ENCODE measurements at regions not wholly inside any gene's neighbourhood (a gene's known extent, or its start where the extent isn't known, plus 50 kb on each side); places are given as distances from the start of the nearest gene placed in this dataset.

DNA sequence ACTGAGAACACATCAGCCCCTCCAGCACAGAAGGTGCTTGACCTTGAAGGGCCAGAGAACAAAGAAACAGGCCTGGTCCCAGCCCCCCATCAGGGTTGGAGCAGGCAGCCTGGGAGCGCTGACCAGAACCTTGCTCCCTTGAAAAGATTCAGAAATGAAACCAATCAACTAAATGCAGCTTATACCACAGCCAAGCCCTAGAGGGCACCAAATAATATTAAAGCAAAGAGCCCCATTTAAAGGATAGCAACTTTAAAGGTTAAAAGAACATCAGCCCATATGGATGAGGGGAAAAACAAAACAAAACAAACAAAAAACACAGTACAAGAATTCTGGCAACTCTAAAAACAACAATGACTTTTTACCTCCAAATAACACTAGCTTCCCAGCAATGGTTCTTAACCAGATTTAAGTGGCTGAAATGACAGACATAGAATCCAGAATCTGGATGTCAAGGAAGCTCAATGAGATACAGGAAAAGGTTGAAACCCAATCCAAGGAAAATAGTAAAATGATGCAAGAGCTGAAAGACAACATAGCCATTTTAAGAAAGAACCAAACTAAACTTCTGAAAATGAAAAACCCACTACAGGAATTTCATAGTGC, 471.9 kb downstream of the MTRR start:
- H2AFZ ChIP-seq (ENCODE audit: low read depth, low read length): no peak overlapping the region
- H3K4me3 ChIP-seq (ENCODE audit: low read length): no peak overlapping the region
- H3K9me3 ChIP-seq (ENCODE audit: low read length): peaks cover 4% of the 10 kb centered on the region
- H3K4me2 ChIP-seq (ENCODE audit: low read length): no peak overlapping the region
- no peaks in the 10 kb centered on the region for H3K9me2 ChIP-seq (ENCODE audit: insufficient read depth, low read length)
- H3K9ac ChIP-seq (ENCODE audit: low read length): no peak overlapping the region
- H3K36me3 ChIP-seq (ENCODE audit: insufficient read depth, low read length): no peaks in the 10 kb centered on the region
- no peaks in the 10 kb centered on the region for H3F3A ChIP-seq (ENCODE audit: insufficient read depth, low read length, poor library complexity, severe bottlenecking)
- H3K79me2 ChIP-seq (replicated peaks; ENCODE audit: insufficient read depth, low read length): no peaks in the 10 kb centered on the region
- no peaks in the 10 kb centered on the region for H4K20me1 ChIP-seq (ENCODE audit: insufficient read depth)
- H3K27me3 ChIP-seq (ENCODE audit: insufficient read depth, low read depth, low read length): no peaks in the 10 kb centered on the region
- H3K27ac ChIP-seq (ENCODE audit: low read length): no peak overlapping the region
- TF ChIP-seq, protein P1, sequence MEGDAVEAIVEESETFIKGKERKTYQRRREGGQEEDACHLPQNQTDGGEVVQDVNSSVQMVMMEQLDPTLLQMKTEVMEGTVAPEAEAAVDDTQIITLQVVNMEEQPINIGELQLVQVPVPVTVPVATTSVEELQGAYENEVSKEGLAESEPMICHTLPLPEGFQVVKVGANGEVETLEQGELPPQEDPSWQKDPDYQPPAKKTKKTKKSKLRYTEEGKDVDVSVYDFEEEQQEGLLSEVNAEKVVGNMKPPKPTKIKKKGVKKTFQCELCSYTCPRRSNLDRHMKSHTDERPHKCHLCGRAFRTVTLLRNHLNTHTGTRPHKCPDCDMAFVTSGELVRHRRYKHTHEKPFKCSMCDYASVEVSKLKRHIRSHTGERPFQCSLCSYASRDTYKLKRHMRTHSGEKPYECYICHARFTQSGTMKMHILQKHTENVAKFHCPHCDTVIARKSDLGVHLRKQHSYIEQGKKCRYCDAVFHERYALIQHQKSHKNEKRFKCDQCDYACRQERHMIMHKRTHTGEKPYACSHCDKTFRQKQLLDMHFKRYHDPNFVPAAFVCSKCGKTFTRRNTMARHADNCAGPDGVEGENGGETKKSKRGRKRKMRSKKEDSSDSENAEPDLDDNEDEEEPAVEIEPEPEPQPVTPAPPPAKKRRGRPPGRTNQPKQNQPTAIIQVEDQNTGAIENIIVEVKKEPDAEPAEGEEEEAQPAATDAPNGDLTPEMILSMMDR (IDR thresholded peaks at IDR 0.05; ENCODE audit: poor library complexity, severe bottlenecking): peak; percentile 25
- TF ChIP-seq, protein P2, sequence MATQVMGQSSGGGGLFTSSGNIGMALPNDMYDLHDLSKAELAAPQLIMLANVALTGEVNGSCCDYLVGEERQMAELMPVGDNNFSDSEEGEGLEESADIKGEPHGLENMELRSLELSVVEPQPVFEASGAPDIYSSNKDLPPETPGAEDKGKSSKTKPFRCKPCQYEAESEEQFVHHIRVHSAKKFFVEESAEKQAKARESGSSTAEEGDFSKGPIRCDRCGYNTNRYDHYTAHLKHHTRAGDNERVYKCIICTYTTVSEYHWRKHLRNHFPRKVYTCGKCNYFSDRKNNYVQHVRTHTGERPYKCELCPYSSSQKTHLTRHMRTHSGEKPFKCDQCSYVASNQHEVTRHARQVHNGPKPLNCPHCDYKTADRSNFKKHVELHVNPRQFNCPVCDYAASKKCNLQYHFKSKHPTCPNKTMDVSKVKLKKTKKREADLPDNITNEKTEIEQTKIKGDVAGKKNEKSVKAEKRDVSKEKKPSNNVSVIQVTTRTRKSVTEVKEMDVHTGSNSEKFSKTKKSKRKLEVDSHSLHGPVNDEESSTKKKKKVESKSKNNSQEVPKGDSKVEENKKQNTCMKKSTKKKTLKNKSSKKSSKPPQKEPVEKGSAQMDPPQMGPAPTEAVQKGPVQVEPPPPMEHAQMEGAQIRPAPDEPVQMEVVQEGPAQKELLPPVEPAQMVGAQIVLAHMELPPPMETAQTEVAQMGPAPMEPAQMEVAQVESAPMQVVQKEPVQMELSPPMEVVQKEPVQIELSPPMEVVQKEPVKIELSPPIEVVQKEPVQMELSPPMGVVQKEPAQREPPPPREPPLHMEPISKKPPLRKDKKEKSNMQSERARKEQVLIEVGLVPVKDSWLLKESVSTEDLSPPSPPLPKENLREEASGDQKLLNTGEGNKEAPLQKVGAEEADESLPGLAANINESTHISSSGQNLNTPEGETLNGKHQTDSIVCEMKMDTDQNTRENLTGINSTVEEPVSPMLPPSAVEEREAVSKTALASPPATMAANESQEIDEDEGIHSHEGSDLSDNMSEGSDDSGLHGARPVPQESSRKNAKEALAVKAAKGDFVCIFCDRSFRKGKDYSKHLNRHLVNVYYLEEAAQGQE (IDR thresholded peaks at IDR 0.05; ENCODE audit: borderline replicate concordance): no peak
- TF ChIP-seq SMC3 (conservative IDR thresholded peaks at IDR 0.05; ENCODE audit: poor library complexity): peak; percentile 24

DNA sequence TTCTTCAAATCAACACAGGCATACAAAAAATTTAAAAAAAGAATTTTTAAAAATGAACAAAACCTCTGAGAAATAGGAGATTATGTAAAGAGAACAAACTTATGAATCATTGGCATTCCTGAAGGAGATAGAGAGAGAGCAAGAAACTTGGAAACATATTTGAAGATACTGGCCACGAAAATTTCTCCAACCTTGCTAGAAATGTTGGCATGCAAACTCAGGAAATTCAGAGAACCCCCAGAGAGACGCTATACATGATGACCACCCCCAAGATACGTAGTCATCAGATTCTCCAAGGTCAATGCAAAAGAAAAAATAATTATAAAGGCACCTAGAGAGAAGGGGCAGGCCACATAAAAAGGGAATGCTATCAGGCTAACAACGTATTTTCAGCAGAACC, 472.5 kb downstream of the MTRR start:
- H3F3A ChIP-seq (ENCODE audit: insufficient read depth, low read length, poor library complexity, severe bottlenecking): no peaks in the 10 kb centered on the region
- H4K20me1 ChIP-seq (ENCODE audit: insufficient read depth): no peaks in the 10 kb centered on the region
- TF ChIP-seq, protein P2 (IDR thresholded peaks at IDR 0.05; ENCODE audit: borderline replicate concordance): no peak
- no peak for TF ChIP-seq EP300 (conservative IDR thresholded peaks at IDR 0.05; ENCODE audit: poor library complexity, severe bottlenecking)
- no peak for TF ChIP-seq MXI1 (conservative IDR thresholded peaks at IDR 0.05; ENCODE audit: poor library complexity, severe bottlenecking)
- no peak for TF ChIP-seq RAD21 (conservative IDR thresholded peaks at IDR 0.05)
- TF ChIP-seq SMC3 (conservative IDR thresholded peaks at IDR 0.05; ENCODE audit: poor library complexity): no peak
- no peak for TF ChIP-seq POLR2AphosphoS5 (IDR thresholded peaks at IDR 0.05)
- no peak for TF ChIP-seq EZH2 (IDR thresholded peaks at IDR 0.05; ENCODE audit: borderline replicate concordance, insufficient read depth, low read length, poor library complexity, severe bottlenecking)
- TF ChIP-seq TAF1 (IDR thresholded peaks at IDR 0.05; ENCODE audit: low read depth): no peak
- TF ChIP-seq, protein P1 (IDR thresholded peaks at IDR 0.05; ENCODE audit: poor library complexity, severe bottlenecking): no peak
- H2AFZ ChIP-seq (ENCODE audit: low read depth, low read length): no peak overlapping the region
- H3K36me3 ChIP-seq (ENCODE audit: insufficient read depth, low read length): no peaks in the 10 kb centered on the region
- H3K4me3 ChIP-seq (ENCODE audit: low read length): no peak overlapping the region
- no peak overlapping the region for H3K9ac ChIP-seq (ENCODE audit: low read length)
- peaks cover 4% of the 10 kb centered on the region for H3K9me3 ChIP-seq (ENCODE audit: low read length)
- H3K79me2 ChIP-seq (replicated peaks; ENCODE audit: insufficient read depth, low read length): no peaks in the 10 kb centered on the region
- H3K27ac ChIP-seq (ENCODE audit: low read length): no peak overlapping the region
- H3K9me2 ChIP-seq (ENCODE audit: insufficient read depth, low read length): no peaks in the 10 kb centered on the region
- no peaks in the 10 kb centered on the region for H3K27me3 ChIP-seq (ENCODE audit: insufficient read depth, low read depth, low read length)
- no peak overlapping the region for H3K4me2 ChIP-seq (ENCODE audit: low read length)

All from neural cell (in vitro differentiated cells).